OCI-LY3 (cell line): ENCODE measurements at regions not wholly inside any gene's neighbourhood (a gene's known extent, or its start where the extent isn't known, plus 50 kb on each side); places are given as distances from the start of the nearest gene placed in this dataset.

ENCODE experiments used
- H2AFZ ChIP-seq: fragments of 200-600, 300-600 bp; shearing (Covaris generic); 2 replicates; pipeline ENCODE4 v1.6.0; 2014; ENCODE audit warnings: antibody characterized with exemption, low read depth, low read length
- H3K27ac ChIP-seq: fragments of 200-600, 300-600 bp; sonication (generic); 2 replicates; pipeline ENCODE4 v1.5.1; 2014; ENCODE audit warnings: mild to moderate bottlenecking, low read length, moderate library complexity, mixed read lengths
- H3K27me3 ChIP-seq: fragments of 200-600, 300-600 bp; sonication (generic); 2 replicates; pipeline ENCODE4 v1.6.1; 2014; ENCODE audit warnings: low read depth, low read length, mixed read lengths
- H3K36me3 ChIP-seq: fragments of 200-600, 300-600 bp; sonication (generic); replicated peaks from 2 replicates; pipeline ENCODE3; 2014; ENCODE audit warnings: low read depth, low read length, mixed read lengths
- H3K4me1 ChIP-seq: fragments of 300-600, 200-600 bp; sonication (generic); 2 replicates; pipeline ENCODE4 v1.6.1; 2014; ENCODE audit warnings: low read length, mixed read lengths
- H3K4me2 ChIP-seq: fragments of 200-600, 300-600 bp; sonication (generic); 2 replicates; pipeline ENCODE4 v1.6.1; 2014; ENCODE audit warnings: low read length, mixed read lengths
- H3K4me3 ChIP-seq: fragments of 300-600, 200-600 bp; sonication (generic); 2 replicates; pipeline ENCODE4 v1.5.1; 2014; ENCODE audit warnings: antibody characterized with exemption, mild to moderate bottlenecking, low read length, moderate library complexity
- H3K79me2 ChIP-seq: fragments of 300-600, 200-600 bp; shearing (Covaris generic); 2 replicates; pipeline ENCODE4 v1.6.1; 2014; ENCODE audit warnings: mild to moderate bottlenecking, low read length, mixed read lengths
- H3K9ac ChIP-seq: fragments of 300-600, 200-600 bp; shearing (Covaris generic); 2 replicates; pipeline ENCODE4 v1.6.0; 2014; ENCODE audit warnings: mild to moderate bottlenecking, low read length, moderate library complexity
- H3K9me3 ChIP-seq: fragments of 200-600, 300-600 bp; shearing (Covaris generic); 2 replicates; pipeline ENCODE4 v1.6.1; 2014; ENCODE audit warnings: low read length, mixed read lengths; ENCODE audit not compliant: insufficient read depth
- H4K20me1 ChIP-seq: fragments of 200-600, 300-600 bp; sonication (generic); 2 replicates; pipeline ENCODE4 v1.6.1; 2016; ENCODE audit warnings: low read length, mixed read lengths; ENCODE audit not compliant: insufficient read depth
- EZH2phosphoT487 ChIP-seq: fragments of 200-600 bp; shearing (Covaris generic); IDR thresholded peaks from 2 replicates; pipeline ENCODE4 v1.6.1; 2018; ENCODE audit warnings: antibody characterized with exemption, mixed run types, low read depth
- TF ChIP-seq, protein P1 (sequence below): fragments of 200-600, 300-600 bp; sonication (generic); IDR thresholded peaks from 2 replicates; pipeline ENCODE4 v1.5.1; 2014; ENCODE audit warnings: antibody characterized with exemption, low read length, low read depth

DNA sequence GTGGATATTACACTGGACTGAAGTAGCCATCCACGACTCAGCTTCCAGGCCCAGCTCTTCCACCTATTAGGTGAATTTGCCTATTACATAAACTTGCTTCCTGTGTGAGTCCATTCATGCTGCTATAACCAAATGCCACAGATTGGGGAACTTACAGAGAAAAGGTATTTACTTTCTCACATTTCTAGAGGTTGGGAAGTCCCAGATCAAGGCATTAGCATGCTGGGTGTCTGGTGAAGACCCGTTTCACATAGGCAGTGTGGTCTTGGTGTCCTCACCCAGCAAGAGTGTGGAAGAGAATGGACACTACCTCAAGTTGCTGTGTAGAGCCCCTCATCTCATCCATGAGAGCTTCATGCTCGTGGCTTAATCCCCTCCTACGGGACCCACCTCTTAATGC is 282.6 kb downstream of the IRX1 start:
- TF ChIP-seq EZH2phosphoT487, result no peak
- TF ChIP-seq, protein P1, sequence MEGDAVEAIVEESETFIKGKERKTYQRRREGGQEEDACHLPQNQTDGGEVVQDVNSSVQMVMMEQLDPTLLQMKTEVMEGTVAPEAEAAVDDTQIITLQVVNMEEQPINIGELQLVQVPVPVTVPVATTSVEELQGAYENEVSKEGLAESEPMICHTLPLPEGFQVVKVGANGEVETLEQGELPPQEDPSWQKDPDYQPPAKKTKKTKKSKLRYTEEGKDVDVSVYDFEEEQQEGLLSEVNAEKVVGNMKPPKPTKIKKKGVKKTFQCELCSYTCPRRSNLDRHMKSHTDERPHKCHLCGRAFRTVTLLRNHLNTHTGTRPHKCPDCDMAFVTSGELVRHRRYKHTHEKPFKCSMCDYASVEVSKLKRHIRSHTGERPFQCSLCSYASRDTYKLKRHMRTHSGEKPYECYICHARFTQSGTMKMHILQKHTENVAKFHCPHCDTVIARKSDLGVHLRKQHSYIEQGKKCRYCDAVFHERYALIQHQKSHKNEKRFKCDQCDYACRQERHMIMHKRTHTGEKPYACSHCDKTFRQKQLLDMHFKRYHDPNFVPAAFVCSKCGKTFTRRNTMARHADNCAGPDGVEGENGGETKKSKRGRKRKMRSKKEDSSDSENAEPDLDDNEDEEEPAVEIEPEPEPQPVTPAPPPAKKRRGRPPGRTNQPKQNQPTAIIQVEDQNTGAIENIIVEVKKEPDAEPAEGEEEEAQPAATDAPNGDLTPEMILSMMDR, result no peak
- Histone ChIP-seq H2AFZ (no peak overlapping the region), H3K27me3 (no peaks in the 10 kb centered on the region), H3K4me3 (no peak overlapping the region), H4K20me1 (no peaks in the 10 kb centered on the region), H3K27ac (no peak overlapping the region), H3K4me2 (no peak overlapping the region), H3K79me2 (no peaks in the 10 kb centered on the region), H3K4me1 (no peaks in the 10 kb centered on the region), H3K9ac (no peak overlapping the region), H3K9me3 (no peaks in the 10 kb centered on the region), H3K36me3 (no peaks in the 10 kb centered on the region)

DNA sequence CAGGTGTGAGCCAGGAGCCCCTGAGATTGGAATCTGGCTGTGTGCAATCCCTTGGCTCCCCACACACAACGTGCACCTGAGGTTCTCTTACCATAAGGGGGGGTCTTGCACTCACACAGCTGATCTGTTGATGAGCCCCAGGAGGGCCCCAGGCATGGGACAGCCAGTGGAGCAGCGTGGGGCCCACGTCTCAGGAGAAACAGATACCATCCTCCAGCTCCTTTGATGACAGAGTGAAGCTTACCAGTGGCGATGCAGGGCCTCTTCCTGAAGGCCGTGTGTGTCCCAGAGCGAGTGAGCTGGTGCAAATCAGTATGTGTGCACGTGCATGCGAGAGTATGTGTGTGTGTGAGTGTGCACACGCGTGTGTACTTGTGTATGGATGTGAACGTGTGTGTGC is 287.4 kb downstream of the IRX1 start:
- Histone ChIP-seq H4K20me1 (no peaks in the 10 kb centered on the region), H2AFZ (no peak overlapping the region), H3K4me1 (no peaks in the 10 kb centered on the region)

DNA sequence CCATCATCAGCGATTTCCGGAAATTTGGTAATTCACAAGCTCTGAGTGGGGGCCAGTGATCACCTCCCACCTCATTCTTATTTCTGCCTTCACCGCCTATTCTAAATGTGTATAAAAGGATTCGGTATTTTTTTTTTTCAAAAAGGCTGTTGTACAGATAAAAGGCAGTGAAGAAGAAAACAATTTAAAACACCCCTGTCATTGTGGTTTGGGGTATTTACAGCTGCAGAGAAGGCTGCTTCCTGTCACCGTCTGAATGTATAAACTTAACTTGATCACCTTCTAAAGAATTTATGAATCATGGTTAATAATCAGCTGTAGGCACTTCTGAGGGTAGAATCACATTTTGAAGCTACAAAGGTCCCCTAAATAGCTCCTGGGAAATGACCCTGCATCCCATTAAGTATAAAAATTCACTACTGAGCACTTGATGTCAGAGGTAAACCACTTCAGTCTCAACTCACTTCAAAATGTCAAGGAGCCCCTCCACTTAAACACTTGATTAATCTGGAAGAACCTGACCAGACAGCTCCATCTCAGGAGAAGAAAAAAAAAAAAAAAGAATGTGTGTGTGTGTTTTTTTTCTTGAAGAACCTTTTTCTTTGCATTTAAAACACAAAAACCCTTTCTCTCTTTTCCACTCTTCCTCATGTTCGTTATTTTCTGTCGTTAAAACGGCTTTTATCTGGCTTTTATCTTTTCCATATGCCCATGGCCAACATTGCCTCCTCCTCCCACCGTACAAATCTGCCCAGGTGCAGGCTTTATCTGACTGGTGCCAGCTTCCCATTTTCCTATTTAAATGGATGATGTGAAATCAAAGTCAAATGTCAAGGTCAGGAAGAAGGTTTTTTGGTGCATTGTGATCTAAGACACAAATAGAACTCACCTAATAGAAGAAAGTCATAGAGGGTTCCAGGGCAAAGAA is 291.2 kb downstream of the IRX1 start:
- TF ChIP-seq, protein P1, result no peak
- TF ChIP-seq EZH2phosphoT487, result no peak
- Histone ChIP-seq H3K27me3 (no peaks in the 10 kb centered on the region), H3K4me2 (no peak overlapping the region), H3K27ac (no peak overlapping the region), H3K4me1 (no peaks in the 10 kb centered on the region), H3K9ac (no peak overlapping the region), H3K36me3 (no peaks in the 10 kb centered on the region), H2AFZ (no peak overlapping the region), H3K9me3 (no peaks in the 10 kb centered on the region), H3K79me2 (no peaks in the 10 kb centered on the region), H4K20me1 (no peaks in the 10 kb centered on the region), H3K4me3 (no peak overlapping the region)

More for the DNA sequence above, 287.4 kb downstream of the IRX1 start:
- no peak overlapping the region for H3K27ac ChIP-seq
- no peaks in the 10 kb centered on the region for H3K79me2 ChIP-seq
- H3K36me3 ChIP-seq, result no peaks in the 10 kb centered on the region
- no peak overlapping the region for H3K4me3 ChIP-seq
- no peaks in the 10 kb centered on the region for H3K9me3 ChIP-seq
- H3K9ac ChIP-seq, result no peak overlapping the region
- TF ChIP-seq EZH2phosphoT487, result no peak
- TF ChIP-seq, protein P1, result no peak
- H3K4me2 ChIP-seq, result no peak overlapping the region
- no peaks in the 10 kb centered on the region for H3K27me3 ChIP-seq

DNA sequence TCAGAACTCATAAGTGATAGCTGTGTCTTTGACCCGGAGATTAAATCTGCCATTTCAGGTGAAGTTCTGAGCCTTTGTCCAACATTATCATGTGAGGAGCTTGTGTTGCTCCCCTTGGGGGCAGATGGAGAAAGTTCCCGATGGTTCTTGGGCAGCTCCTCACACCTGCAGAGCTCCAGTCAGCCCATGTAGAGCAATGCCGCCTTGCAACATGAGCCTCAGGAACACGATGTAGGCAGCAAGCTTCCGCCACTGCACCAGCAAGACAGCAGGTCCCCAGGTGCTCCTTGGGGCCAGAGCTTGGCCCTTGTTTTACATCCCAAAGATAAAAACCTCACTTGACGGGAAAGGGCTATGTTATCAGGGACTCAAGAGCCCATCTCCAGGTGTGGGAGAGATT is 292.7 kb downstream of the IRX1 start:
- Histone ChIP-seq H3K79me2 (no peaks in the 10 kb centered on the region), H3K4me3 (no peak overlapping the region), H4K20me1 (no peaks in the 10 kb centered on the region), H3K27me3 (no peaks in the 10 kb centered on the region), H3K4me1 (no peaks in the 10 kb centered on the region), H3K9me3 (no peaks in the 10 kb centered on the region), H2AFZ (no peak overlapping the region), H3K27ac (no peak overlapping the region), H3K9ac (no peak overlapping the region), H3K4me2 (no peak overlapping the region), H3K36me3 (no peaks in the 10 kb centered on the region)
- TF ChIP-seq EZH2phosphoT487, result no peak
- TF ChIP-seq, protein P1, result no peak
